ENCODE measurements at regions not wholly inside any gene's neighbourhood (a gene's known extent, or its start where the extent isn't known, plus 50 kb on each side); places are given as distances from the start of the nearest gene placed in this dataset.

- Histone ChIP-seq H3K27ac (ENCODE audit: extremely low read depth, low read depth, low read length) (no peak overlapping the region), H3K9me3 (ENCODE audit: control insufficient read depth, insufficient read depth, low read depth, low read length) (no peaks in the 10 kb centered on the region), H3K4me3 (ENCODE audit: low read depth, low read length) (no peak overlapping the region), H3K4me1 (ENCODE audit: control insufficient read depth, insufficient read depth, low read length) (peaks cover 10% of the 10 kb centered on the region), H3K36me3 (ENCODE audit: control insufficient read depth in 2 of 2, insufficient read depth in 1 of 2, low read length in 2 of 2) (no peaks in the 10 kb centered on the region)
- POLR2A ChIA-PET = no interaction called here
- no peak for TF ChIP-seq EGR2 (tag by site-specific recombination; IDR thresholded peaks at IDR 0.05; ENCODE audit: low read depth)
- TF ChIP-seq WT1 (tag by site-specific recombination; IDR thresholded peaks at IDR 0.05) = no peak
- no peak for TF ChIP-seq YY1 (tag by site-specific recombination; IDR thresholded peaks at IDR 0.05)
- TF ChIP-seq ZNF155 (tag by site-specific recombination; IDR thresholded peaks at IDR 0.05) = no peak
- no peak for TF ChIP-seq KLF9 (tag by site-specific recombination; IDR thresholded peaks at IDR 0.05; ENCODE audit: low read depth)
- no peak for TF ChIP-seq ZNF518A (tag by site-specific recombination; conservative IDR thresholded peaks at IDR 0.05; ENCODE audit: low read depth)
- TF ChIP-seq ZFP41 (tag by site-specific recombination; IDR thresholded peaks at IDR 0.05; ENCODE audit: borderline replicate concordance) = no peak
- no peak for TF ChIP-seq MEIS1 (CRISPR knock-in tag; IDR thresholded peaks at IDR 0.05; ENCODE audit: borderline replicate concordance)
- CTCF ChIA-PET = interaction anchor here (1.2 kb wide), 1 partner anchor 156 kb away, joined by 4 read pairs; no protein-coding TSS in a partner anchor
Measured at GRCh38 chr15:100762289-100762688, 117.3 kb upstream of the ALDH1A3 start.

GRCh38 chr15:100762913-100763834 lies 116.5 kb upstream of the ALDH1A3 start:
- Histone ChIP-seq H3K36me3 (ENCODE audit: control insufficient read depth in 2 of 2, insufficient read depth in 1 of 2, low read length in 2 of 2) (no peaks in the 10 kb centered on the region), H3K4me1 (ENCODE audit: control insufficient read depth, insufficient read depth, low read length) (peaks cover 6% of the 10 kb centered on the region; the same call in 1 of the 2 replicates), H3K27ac (ENCODE audit: extremely low read depth, low read depth, low read length) (no peak overlapping the region), H3K4me3 (ENCODE audit: low read depth, low read length) (no peak overlapping the region), H3K9me3 (ENCODE audit: control insufficient read depth, insufficient read depth, low read depth, low read length) (no peaks in the 10 kb centered on the region)
- POLR2A ChIA-PET = no interaction called here
- CTCF ChIA-PET = interaction anchor here (0.6 to 1.2 kb wide), 3 partner anchors 105 to 244 kb away, joined by 4 to 5 read pairs (median 4); no protein-coding TSS in a partner anchor
- no peak for TF ChIP-seq SALL2 (tag by site-specific recombination; IDR thresholded peaks at IDR 0.05; ENCODE audit: borderline replicate concordance)
- no peak for TF ChIP-seq ZBTB7A (tag by site-specific recombination; IDR thresholded peaks at IDR 0.05; ENCODE audit: low read depth)
- TF ChIP-seq ZNF624 (tag by site-specific recombination; IDR thresholded peaks at IDR 0.05) = no peak
- TF ChIP-seq ZBTB49 (tag by site-specific recombination; IDR thresholded peaks at IDR 0.05; ENCODE audit: low read depth) = no peak

Data from HEK293 (cell line).